SK-N-SH (cell line): ENCODE measurements at regions not wholly inside any gene's neighbourhood (a gene's known extent, or its start where the extent isn't known, plus 50 kb on each side); places are given as distances from the start of the nearest gene placed in this dataset.

ENCODE experiments used
- GATA2 ChIP-seq: sonication (generic); formaldehyde crosslinking; IDR thresholded peaks from 2 replicates; pipeline ENCODE4 v1.5.0; 2020; ENCODE audit warnings: mild to moderate bottlenecking, missing genetic modification reagents
- POLR2AphosphoS5 ChIP-seq: IDR thresholded peaks from 2 replicates; pipeline ENCODE4 v1.6.1; 2012; ENCODE audit warnings: low read depth, low read length
- TF ChIP-seq, protein P1 (sequence below): fragments of 200-600 bp; sonication (generic); IDR thresholded peaks from 2 replicates; pipeline ENCODE4 v1.6.1; 2017; ENCODE audit warnings: antibody characterized with exemption, mild to moderate bottlenecking, moderate library complexity
- TF ChIP-seq, protein P2 (sequence below): IDR thresholded peaks from 2 replicates; pipeline ENCODE4 v1.4.0; 2012; ENCODE audit warnings: low read depth, borderline replicate concordance

DNA sequence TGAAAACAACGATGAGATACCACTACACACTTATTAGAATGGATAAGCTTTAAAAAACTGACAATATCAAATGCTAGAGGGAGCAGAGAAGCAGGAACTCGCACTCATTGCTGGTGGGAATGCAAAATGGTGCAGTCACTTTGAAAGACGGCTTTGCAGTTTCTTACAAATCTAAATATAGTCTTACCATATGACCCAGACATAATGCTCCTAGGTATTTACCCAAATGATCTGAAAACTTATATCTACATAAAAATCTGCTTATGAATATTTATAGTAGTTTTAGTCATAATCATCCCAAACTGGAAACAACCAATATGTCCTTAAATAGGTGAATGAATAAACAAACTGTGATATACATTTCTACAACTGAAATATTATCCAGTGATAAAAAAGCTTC is 430.9 kb downstream of the MATN1 start:
- TF ChIP-seq, protein P1, sequence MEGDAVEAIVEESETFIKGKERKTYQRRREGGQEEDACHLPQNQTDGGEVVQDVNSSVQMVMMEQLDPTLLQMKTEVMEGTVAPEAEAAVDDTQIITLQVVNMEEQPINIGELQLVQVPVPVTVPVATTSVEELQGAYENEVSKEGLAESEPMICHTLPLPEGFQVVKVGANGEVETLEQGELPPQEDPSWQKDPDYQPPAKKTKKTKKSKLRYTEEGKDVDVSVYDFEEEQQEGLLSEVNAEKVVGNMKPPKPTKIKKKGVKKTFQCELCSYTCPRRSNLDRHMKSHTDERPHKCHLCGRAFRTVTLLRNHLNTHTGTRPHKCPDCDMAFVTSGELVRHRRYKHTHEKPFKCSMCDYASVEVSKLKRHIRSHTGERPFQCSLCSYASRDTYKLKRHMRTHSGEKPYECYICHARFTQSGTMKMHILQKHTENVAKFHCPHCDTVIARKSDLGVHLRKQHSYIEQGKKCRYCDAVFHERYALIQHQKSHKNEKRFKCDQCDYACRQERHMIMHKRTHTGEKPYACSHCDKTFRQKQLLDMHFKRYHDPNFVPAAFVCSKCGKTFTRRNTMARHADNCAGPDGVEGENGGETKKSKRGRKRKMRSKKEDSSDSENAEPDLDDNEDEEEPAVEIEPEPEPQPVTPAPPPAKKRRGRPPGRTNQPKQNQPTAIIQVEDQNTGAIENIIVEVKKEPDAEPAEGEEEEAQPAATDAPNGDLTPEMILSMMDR, result no peak
- TF ChIP-seq, protein P2, sequence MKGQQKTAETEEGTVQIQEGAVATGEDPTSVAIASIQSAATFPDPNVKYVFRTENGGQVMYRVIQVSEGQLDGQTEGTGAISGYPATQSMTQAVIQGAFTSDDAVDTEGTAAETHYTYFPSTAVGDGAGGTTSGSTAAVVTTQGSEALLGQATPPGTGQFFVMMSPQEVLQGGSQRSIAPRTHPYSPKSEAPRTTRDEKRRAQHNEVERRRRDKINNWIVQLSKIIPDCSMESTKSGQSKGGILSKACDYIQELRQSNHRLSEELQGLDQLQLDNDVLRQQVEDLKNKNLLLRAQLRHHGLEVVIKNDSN, result no peak
- TF ChIP-seq POLR2AphosphoS5 (no peak), GATA2 (CRISPR knock-in tag) (no peak)
